Ishikawa (cell line): ENCODE measurements at regions not wholly inside any gene's neighbourhood (a gene's known extent, or its start where the extent isn't known, plus 50 kb on each side); places are given as distances from the start of the nearest gene placed in this dataset.

Experiments used
- EGR1 ChIP-seq: IDR thresholded peaks from 2 replicates; pipeline ENCODE4 v1.6.1; 2012
- EP300 ChIP-seq: IDR thresholded peaks from 2 replicates; pipeline ENCODE4 v1.6.1; 2012; ENCODE audit warnings: borderline replicate concordance
- FOXM1 ChIP-seq: IDR thresholded peaks from 2 replicates; pipeline ENCODE4 v1.6.1; 2012; ENCODE audit warnings: low read depth, borderline replicate concordance
- NFIC ChIP-seq: IDR thresholded peaks from 2 replicates; pipeline ENCODE4 v1.6.1; 2012
- REST ChIP-seq: IDR thresholded peaks from 2 replicates; pipeline ENCODE4 v1.6.1; 2012; ENCODE audit warnings: low read depth, mild to moderate bottlenecking
- USF1 ChIP-seq: IDR thresholded peaks from 2 replicates; pipeline ENCODE4 v1.6.1; 2012
- YY1 ChIP-seq: IDR thresholded peaks from 2 replicates; pipeline ENCODE4 v1.6.1; 2012; ENCODE audit warnings: low read depth
- TF ChIP-seq, protein P1 (sequence below): IDR thresholded peaks from 2 replicates; pipeline ENCODE4 v1.6.1; 2012

DNA sequence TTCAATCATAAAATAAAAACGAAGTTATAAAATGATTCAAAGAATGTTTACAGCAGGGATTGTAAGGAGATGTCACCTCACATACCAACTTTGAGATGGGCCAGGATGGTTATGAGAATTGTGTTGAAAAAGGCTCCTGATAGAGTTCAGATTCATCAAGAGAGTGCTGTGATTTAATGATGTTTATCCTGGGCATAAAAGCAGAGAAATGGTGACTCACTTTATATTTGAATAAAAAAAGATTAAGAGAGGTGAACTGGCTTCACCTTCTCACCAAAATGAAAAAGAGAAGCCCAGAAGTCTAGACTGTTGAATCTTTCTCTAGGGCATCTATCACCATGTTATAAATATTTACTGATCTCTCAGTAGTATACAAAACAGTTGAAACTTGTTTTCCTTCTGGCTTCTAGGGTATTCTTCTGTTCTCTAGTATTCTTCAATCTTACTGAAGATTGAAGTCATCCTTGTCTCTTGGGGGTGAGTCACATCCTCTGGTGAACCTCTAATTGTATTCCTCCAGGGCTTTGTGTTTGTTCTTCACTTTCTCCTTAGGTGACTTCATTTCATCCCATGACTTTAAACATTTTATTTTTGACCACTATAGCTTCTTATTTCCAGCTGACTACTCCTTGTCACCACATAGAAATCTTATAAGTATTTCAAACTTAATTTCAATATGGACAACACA lies 1237.3 kb upstream of the C9orf72 start:
- TF ChIP-seq, protein P1, sequence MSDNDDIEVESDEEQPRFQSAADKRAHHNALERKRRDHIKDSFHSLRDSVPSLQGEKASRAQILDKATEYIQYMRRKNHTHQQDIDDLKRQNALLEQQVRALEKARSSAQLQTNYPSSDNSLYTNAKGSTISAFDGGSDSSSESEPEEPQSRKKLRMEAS, result no peak
- TF ChIP-seq NFIC (no peak), EGR1 (no peak), USF1 (no peak), YY1 (no peak), REST (no peak), FOXM1 (no peak), EP300 (no peak)
